GM12878 (cell line): ENCODE measurements at regions not wholly inside any gene's neighbourhood (a gene's known extent, or its start where the extent isn't known, plus 50 kb on each side); places are given as distances from the start of the nearest gene placed in this dataset.

Experiments used
- ATAC-seq: fragments of 200-7000 bp; cut with Tn5 transposase; 3 replicates; pipeline ENCODE4 v1.9.1; 2020; ENCODE audit warnings: mild to moderate bottlenecking, moderate library complexity
- BruUV-seq: library from RNA; stranded (reverse); fragments of 400-500 nt; replicated peaks from 2 replicates; lab custom pipeline; 2021; lab: Mats Ljungman, UMichigan
- CTCF ChIA-PET: fragments of 300-600 bp; sonication (Branson Sonifier 250); formaldehyde crosslinking; extraction: SDS; loops from one replicate; lab custom pipeline; 2021; ENCODE audit warnings: inconsistent platforms; lab: Yijun Ruan, JAX
- POLR2A ChIA-PET: fragments of 350-600 bp; formaldehyde crosslinking; extraction: SDS; loops from one replicate; lab custom pipeline; 2021; ENCODE audit warnings: inconsistent platforms; lab: Charles Lee
- RAD21 ChIA-PET: fragments of 300-600 bp; sonication (Branson Sonifier 250); formaldehyde crosslinking; loops from one replicate; lab custom pipeline; 2023; ENCODE audit warnings: antibody characterized with exemption; ENCODE audit not compliant: unreplicated experiment; lab: Charles Lee
- SMC1A ChIA-PET: fragments of 300-600 bp; sonication (Branson Sonifier 250); formaldehyde crosslinking; loops from one replicate; lab custom pipeline; 2023; ENCODE audit not compliant: unreplicated experiment, uncharacterized antibody; lab: Charles Lee
- DNase-seq: peaks from one replicate; pipeline ENCODE4 v3.0.0-alpha.2; 2011; ENCODE audit warnings: low read depth, low spot score
- FAIRE-seq: peaks from 3 replicates; lab custom pipeline; 2011; peaks lifted over from hg19 to GRCh38; lab: Jason Lieb, UNC
- H2AFZ ChIP-seq: 2 replicates; pipeline ENCODE4 v1.6.0; 2011; ENCODE audit warnings: low read depth, low read length, control low read depth; ENCODE audit not compliant: control insufficient read depth
- H3K27ac ChIP-seq: 2 replicates; pipeline ENCODE4 v1.5.1; 2011; ENCODE audit warnings: control low read depth; ENCODE audit not compliant: control insufficient read depth, insufficient read depth
- H3K27me3 ChIP-seq, 2 experiments: replicated peaks in 1 of 2; 2 replicates each; pipeline versions ENCODE4 v1.6.0 to v1.6.1; 2011; ENCODE audit warnings: low read length in 1 of 2; ENCODE audit not compliant: control insufficient read depth in 2 of 2, insufficient read depth in 2 of 2
- H3K36me3 ChIP-seq, 2 experiments: 2 replicates each; pipeline ENCODE4 v1.5.1; 2011; ENCODE audit warnings: low read length in 1 of 2; ENCODE audit not compliant: control insufficient read depth in 2 of 2, insufficient read depth in 2 of 2
- H3K4me1 ChIP-seq: 2 replicates; pipeline ENCODE4 v1.6.1; 2011; ENCODE audit warnings: mild to moderate bottlenecking, low read length, moderate library complexity, mixed read lengths; ENCODE audit not compliant: control insufficient read depth, insufficient read depth
- H3K4me2 ChIP-seq: 2 replicates; pipeline ENCODE4 v1.6.0; 2011; ENCODE audit warnings: control low read depth; ENCODE audit not compliant: control insufficient read depth, insufficient read depth
- H3K4me3 ChIP-seq: fragments of 200-600 bp; sonication (generic); 2 replicates; pipeline ENCODE4 v1.5.1; 2016
- H3K79me2 ChIP-seq: 2 replicates; pipeline ENCODE4 v1.6.0; 2011; ENCODE audit warnings: low read length; ENCODE audit not compliant: control insufficient read depth, insufficient read depth
- H3K9ac ChIP-seq: 2 replicates; pipeline ENCODE4 v1.8.0; 2011; ENCODE audit warnings: low read length, control low read depth, mixed read lengths; ENCODE audit not compliant: control insufficient read depth, insufficient read depth
- H3K9me3 ChIP-seq: replicated peaks from 3 replicates; pipeline ENCODE4 v1.5.1; 2011; ENCODE audit warnings: mild to moderate bottlenecking, low read length; ENCODE audit not compliant: control insufficient read depth, insufficient read depth
- H4K20me1 ChIP-seq: 2 replicates; pipeline ENCODE4 v1.6.0; 2011; ENCODE audit not compliant: control insufficient read depth, insufficient read depth
- ASH2L ChIP-seq: fragments of 300-600, 200-600 bp; sonication (generic); IDR thresholded peaks from 2 replicates; pipeline ENCODE4 v1.6.1; 2017; ENCODE audit warnings: low read depth, mild to moderate bottlenecking, borderline replicate concordance
- EP300 ChIP-seq, 2 experiments: fragments of 150-350 bp in 1 of 2; IDR thresholded peaks; 2 replicates each; pipeline ENCODE4 v1.6.1; 2011 to 2012; ENCODE audit warnings: low read depth in 2 of 2, low read length in 2 of 2, borderline replicate concordance in 1 of 2, improper control_type of control experiment in 1 of 2, inconsistent platforms in 1 of 2; ENCODE audit not compliant: control insufficient read depth in 1 of 2
- GABPA ChIP-seq: IDR thresholded peaks from 2 replicates; pipeline ENCODE4 v1.6.1; 2014; ENCODE audit warnings: antibody characterized with exemption, low read depth, mild to moderate bottlenecking, inconsistent platforms
- MXI1 ChIP-seq: fragments of 150-350 bp; IDR thresholded peaks from 2 replicates; pipeline ENCODE4 v1.6.1; 2011; ENCODE audit warnings: low read depth, mild to moderate bottlenecking, inconsistent platforms, low read length, improper control_type of control experiment
- NFIC ChIP-seq: IDR thresholded peaks from 2 replicates; pipeline ENCODE4 v1.6.1; 2012; ENCODE audit warnings: low read depth, mild to moderate bottlenecking, inconsistent platforms, low read length, moderate library complexity
- NR2F1 ChIP-seq: fragments of 450-650 bp; conservative IDR thresholded peaks from 2 replicates; pipeline ENCODE4 v1.6.1; 2017; ENCODE audit warnings: mild to moderate bottlenecking
- RELA ChIP-seq: fragments of 450-650 bp; IDR thresholded peaks from 2 replicates; pipeline ENCODE4 v1.8.0; 2014; ENCODE audit warnings: borderline replicate concordance; ENCODE audit not compliant: partially characterized antibody
- SREBF1 ChIP-seq: IDR thresholded peaks from 2 replicates; pipeline ENCODE4 v1.6.1; 2012; ENCODE audit warnings: mild to moderate bottlenecking, low read length
- WGBS: methylation state at CpG from one replicate; pipeline ENCODE4 v1.1.6; 2016; ENCODE audit warnings: low lambda C conversion rate; ENCODE audit not compliant: insufficient replicate concordance, insufficient coverage; ENCODE audit errors: missing lambda C conversion rate; 5-methylcytosine and 5-hydroxymethylcytosine counted together
- in situ Hi-C: fragments of 300-500 bp; cut with MboI; formaldehyde crosslinking; loops from 9 replicates; pipeline ENCODE4 v1.14.3; 2018; ENCODE audit warnings: mixed read lengths
- intact Hi-C: fragments of 100-400 bp; cut with micrococcal nuclease; formaldehyde crosslinking; loops from one replicate; pipeline ENCODE4 v1.14.2; 2022; ENCODE audit not compliant: unreplicated experiment
- TF ChIP-seq, protein P1 (sequence below): fragments of 150-350 bp; IDR thresholded peaks from 2 replicates; pipeline ENCODE4 v1.6.1; 2016; ENCODE audit warnings: low read depth, low read length
- TF ChIP-seq, protein P2 (sequence below): fragments of 450-650 bp; IDR thresholded peaks from 2 replicates; pipeline ENCODE4 v1.6.1; 2017; ENCODE audit warnings: mild to moderate bottlenecking, moderate library complexity

DNA sequence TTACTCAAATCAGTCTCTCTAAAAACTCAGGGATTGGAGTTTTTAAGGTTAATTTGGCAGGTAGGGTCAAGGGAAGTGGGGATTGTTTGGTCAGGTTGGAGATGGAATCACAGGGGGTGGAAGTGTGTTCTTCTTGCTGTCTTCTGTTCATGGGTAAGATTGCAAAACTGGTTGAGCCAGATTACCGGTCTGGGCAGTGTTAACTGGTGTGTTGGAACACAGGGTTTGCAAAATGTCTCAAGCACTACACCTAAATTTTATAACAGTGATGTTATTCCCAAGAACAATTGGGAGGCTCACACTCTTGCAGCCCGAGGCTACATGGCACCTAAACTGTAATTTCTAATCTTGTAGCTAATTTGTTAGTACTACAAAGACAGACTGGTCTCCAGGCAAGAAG is 425.4 kb downstream of the PLOD2 start:
- Histone ChIP-seq H3K27ac (no peak overlapping the region), H3K9me3 (no peaks in the 10 kb centered on the region), H3K36me3 (no peaks in the 10 kb centered on the region), H3K9ac (no peak overlapping the region), H3K4me1 (no peaks in the 10 kb centered on the region), H3K27me3 (no peaks in the 10 kb centered on the region), H2AFZ (no peak overlapping the region), H4K20me1 (no peaks in the 10 kb centered on the region), H3K79me2 (no peaks in the 10 kb centered on the region)
- intact Hi-C loops, result no loop called here
- 29% methylated on average over 2 of the region's 2 CpGs for WGBS
- FAIRE-seq (no peak), DNase-seq (no peak), ATAC-seq (no peak)
- ChIA-PET SMC1A (no interaction called here), RAD21 (no interaction called here), POLR2A (no interaction called here), CTCF (no interaction called here)
- BruUV-seq, result no TSS peak
- in situ Hi-C loops, result no loop called here
- TF ChIP-seq NR2F1 (no peak), MXI1 (no peak), ASH2L (no peak), GABPA (no peak), NFIC (no peak), SREBF1 (no peak), EP300 (IDR thresholded peaks at IDR 0.05; ENCODE audit: borderline replicate concordance in 1 of 2, control insufficient read depth in 1 of 2, low read depth in 2 of 2, low read length in 2 of 2) (no peak), RELA (no peak)
- TF ChIP-seq, protein P1, sequence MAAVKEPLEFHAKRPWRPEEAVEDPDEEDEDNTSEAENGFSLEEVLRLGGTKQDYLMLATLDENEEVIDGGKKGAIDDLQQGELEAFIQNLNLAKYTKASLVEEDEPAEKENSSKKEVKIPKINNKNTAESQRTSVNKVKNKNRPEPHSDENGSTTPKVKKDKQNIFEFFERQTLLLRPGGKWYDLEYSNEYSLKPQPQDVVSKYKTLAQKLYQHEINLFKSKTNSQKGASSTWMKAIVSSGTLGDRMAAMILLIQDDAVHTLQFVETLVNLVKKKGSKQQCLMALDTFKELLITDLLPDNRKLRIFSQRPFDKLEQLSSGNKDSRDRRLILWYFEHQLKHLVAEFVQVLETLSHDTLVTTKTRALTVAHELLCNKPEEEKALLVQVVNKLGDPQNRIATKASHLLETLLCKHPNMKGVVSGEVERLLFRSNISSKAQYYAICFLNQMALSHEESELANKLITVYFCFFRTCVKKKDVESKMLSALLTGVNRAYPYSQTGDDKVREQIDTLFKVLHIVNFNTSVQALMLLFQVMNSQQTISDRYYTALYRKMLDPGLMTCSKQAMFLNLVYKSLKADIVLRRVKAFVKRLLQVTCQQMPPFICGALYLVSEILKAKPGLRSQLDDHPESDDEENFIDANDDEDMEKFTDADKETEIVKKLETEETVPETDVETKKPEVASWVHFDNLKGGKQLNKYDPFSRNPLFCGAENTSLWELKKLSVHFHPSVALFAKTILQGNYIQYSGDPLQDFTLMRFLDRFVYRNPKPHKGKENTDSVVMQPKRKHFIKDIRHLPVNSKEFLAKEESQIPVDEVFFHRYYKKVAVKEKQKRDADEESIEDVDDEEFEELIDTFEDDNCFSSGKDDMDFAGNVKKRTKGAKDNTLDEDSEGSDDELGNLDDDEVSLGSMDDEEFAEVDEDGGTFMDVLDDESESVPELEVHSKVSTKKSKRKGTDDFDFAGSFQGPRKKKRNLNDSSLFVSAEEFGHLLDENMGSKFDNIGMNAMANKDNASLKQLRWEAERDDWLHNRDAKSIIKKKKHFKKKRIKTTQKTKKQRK, result no peak
- TF ChIP-seq, protein P2, sequence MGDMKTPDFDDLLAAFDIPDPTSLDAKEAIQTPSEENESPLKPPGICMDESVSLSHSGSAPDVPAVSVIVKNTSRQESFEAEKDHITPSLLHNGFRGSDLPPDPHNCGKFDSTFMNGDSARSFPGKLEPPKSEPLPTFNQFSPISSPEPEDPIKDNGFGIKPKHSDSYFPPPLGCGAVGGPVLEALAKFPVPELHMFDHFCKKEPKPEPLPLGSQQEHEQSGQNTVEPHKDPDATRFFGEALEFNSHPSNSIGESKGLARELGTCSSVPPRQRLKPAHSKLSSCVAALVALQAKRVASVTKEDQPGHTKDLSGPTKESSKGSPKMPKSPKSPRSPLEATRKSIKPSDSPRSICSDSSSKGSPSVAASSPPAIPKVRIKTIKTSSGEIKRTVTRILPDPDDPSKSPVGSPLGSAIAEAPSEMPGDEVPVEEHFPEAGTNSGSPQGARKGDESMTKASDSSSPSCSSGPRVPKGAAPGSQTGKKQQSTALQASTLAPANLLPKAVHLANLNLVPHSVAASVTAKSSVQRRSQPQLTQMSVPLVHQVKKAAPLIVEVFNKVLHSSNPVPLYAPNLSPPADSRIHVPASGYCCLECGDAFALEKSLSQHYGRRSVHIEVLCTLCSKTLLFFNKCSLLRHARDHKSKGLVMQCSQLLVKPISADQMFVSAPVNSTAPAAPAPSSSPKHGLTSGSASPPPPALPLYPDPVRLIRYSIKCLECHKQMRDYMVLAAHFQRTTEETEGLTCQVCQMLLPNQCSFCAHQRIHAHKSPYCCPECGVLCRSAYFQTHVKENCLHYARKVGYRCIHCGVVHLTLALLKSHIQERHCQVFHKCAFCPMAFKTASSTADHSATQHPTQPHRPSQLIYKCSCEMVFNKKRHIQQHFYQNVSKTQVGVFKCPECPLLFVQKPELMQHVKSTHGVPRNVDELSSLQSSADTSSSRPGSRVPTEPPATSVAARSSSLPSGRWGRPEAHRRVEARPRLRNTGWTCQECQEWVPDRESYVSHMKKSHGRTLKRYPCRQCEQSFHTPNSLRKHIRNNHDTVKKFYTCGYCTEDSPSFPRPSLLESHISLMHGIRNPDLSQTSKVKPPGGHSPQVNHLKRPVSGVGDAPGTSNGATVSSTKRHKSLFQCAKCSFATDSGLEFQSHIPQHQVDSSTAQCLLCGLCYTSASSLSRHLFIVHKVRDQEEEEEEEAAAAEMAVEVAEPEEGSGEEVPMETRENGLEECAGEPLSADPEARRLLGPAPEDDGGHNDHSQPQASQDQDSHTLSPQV, result no peak
- TF ChIP-seq, all 136 proteins: peak for 0
- no peak overlapping the region for H3K4me2 ChIP-seq
- no peak overlapping the region for H3K4me3 ChIP-seq
